Gastroesophageal sphincter (tissue), 4 donors: ENCODE measurements at regions not wholly inside any gene's neighbourhood (a gene's known extent, or its start where the extent isn't known, plus 50 kb on each side); places are given as distances from the start of the nearest gene placed in this dataset.

Experiments
- ATAC-seq: fragments of 150-250 bp; one replicate; pipeline ENCODE4 v1.9.1; 2016; ENCODE audit warnings: mild to moderate bottlenecking, moderate library complexity
- H3K27ac ChIP-seq, 4 donors: fragments of 200-600 bp; sonication (generic) in 3 of 4; 1 replicate in 3 of 4; 2 replicates in 1 of 4; pipeline ENCODE4 v1.5.1; 2016 to 2019
- H3K27me3 ChIP-seq: fragments of 200-600 bp; sonication (generic); one replicate; pipeline ENCODE4 v1.5.1; 2019
- H3K36me3 ChIP-seq, 2 donors: fragments of 200-600 bp; sonication (generic); one replicate each; pipeline ENCODE4 v1.5.1; 2019; ENCODE audit warnings: control low read depth in 1 of 2
- H3K4me1 ChIP-seq, 3 donors: fragments of 200-600 bp; sonication (generic); 1 replicate in 2 of 3; 2 replicates in 1 of 3; pipeline ENCODE4 v1.5.1; 2016 to 2019; ENCODE audit warnings: control low read depth in 2 of 3
- H3K4me3 ChIP-seq, 2 donors: fragments of 200-600 bp; sonication (generic); one replicate each; pipeline ENCODE4 v1.5.1; 2019; ENCODE audit warnings: mild to moderate bottlenecking in 1 of 2, moderate library complexity in 1 of 2
- H3K9me3 ChIP-seq, 3 donors: fragments of 200-600 bp; sonication (generic); one replicate each; pipeline ENCODE4 v1.5.1; 2017 to 2019; ENCODE audit warnings: control low read depth in 2 of 3
- EP300 ChIP-seq: sonication (generic); formaldehyde crosslinking; IDR thresholded peaks from one replicate; pipeline ENCODE4 v1.6.1; 2017; ENCODE audit warnings: antibody characterized with exemption, mild to moderate bottlenecking
- POLR2A ChIP-seq, 2 donors: fragments of 450-650 bp; IDR thresholded peaks; one replicate each; pipeline ENCODE4 v1.6.1; 2017; ENCODE audit warnings: antibody characterized with exemption in 2 of 2, mild to moderate bottlenecking in 2 of 2, moderate library complexity in 1 of 2
- POLR2AphosphoS5 ChIP-seq: sonication (generic); formaldehyde crosslinking; IDR thresholded peaks from one replicate; pipeline ENCODE4 v1.6.1; 2017; ENCODE audit warnings: antibody characterized with exemption
- WGBS, 2 donors: methylation state at CpG; one replicate each; pipeline ENCODE4 v1.1.5; 2018; ENCODE audit warnings: low coverage in 1 of 2; 5-methylcytosine and 5-hydroxymethylcytosine counted together
- TF ChIP-seq, protein P1 (sequence below), 4 experiments: fragments of 200-600 bp in 2 of 4; fragments of 450-650 bp in 2 of 4; sonication (generic) in 1 of 4; IDR thresholded peaks; one replicate each; pipeline ENCODE4 v1.5.1; 2017 to 2019; ENCODE audit warnings: antibody characterized with exemption in 4 of 4, mild to moderate bottlenecking in 2 of 4, moderate library complexity in 2 of 4

DNA sequence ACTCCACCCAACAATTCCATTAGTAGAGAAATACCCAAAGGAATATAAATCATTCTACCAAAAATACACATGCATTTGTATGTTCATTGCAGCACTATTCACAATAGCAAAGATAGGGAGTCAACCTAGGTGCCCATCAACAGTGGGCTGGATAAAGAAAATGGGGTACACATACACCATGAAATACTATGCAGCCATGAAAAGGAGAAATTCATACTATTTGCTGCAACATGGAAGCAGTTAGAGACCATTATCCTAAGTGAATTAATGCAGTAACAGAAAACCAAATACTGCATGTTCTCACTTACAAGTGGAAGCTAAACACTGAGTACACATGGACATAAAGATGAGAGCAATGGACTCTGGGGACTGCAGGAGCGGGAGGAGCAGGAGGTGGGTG is 72.4 kb upstream of the MBOAT1 start:
- ATAC-seq, result no peak
- Histone ChIP-seq H3K27me3 (no peaks in the 10 kb centered on the region), H3K4me1 (no peaks in the 10 kb centered on the region), H3K36me3 (no peaks in the 10 kb centered on the region), H3K9me3 (peaks cover 0 to 7% (median 0%) of the 10 kb centered on the region in 3 donors), H3K27ac (no peak overlapping the region), H3K4me3 (no peak overlapping the region)
- 60 to 100% methylated on average over 1 of the region's 1 CpG for WGBS, 2 donors
- TF ChIP-seq, protein P1, sequence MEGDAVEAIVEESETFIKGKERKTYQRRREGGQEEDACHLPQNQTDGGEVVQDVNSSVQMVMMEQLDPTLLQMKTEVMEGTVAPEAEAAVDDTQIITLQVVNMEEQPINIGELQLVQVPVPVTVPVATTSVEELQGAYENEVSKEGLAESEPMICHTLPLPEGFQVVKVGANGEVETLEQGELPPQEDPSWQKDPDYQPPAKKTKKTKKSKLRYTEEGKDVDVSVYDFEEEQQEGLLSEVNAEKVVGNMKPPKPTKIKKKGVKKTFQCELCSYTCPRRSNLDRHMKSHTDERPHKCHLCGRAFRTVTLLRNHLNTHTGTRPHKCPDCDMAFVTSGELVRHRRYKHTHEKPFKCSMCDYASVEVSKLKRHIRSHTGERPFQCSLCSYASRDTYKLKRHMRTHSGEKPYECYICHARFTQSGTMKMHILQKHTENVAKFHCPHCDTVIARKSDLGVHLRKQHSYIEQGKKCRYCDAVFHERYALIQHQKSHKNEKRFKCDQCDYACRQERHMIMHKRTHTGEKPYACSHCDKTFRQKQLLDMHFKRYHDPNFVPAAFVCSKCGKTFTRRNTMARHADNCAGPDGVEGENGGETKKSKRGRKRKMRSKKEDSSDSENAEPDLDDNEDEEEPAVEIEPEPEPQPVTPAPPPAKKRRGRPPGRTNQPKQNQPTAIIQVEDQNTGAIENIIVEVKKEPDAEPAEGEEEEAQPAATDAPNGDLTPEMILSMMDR (IDR thresholded peaks at IDR 0.05), result no peak
- TF ChIP-seq POLR2AphosphoS5 (no peak), EP300 (no peak), POLR2A (IDR thresholded peaks at IDR 0.05) (no peak)

DNA sequence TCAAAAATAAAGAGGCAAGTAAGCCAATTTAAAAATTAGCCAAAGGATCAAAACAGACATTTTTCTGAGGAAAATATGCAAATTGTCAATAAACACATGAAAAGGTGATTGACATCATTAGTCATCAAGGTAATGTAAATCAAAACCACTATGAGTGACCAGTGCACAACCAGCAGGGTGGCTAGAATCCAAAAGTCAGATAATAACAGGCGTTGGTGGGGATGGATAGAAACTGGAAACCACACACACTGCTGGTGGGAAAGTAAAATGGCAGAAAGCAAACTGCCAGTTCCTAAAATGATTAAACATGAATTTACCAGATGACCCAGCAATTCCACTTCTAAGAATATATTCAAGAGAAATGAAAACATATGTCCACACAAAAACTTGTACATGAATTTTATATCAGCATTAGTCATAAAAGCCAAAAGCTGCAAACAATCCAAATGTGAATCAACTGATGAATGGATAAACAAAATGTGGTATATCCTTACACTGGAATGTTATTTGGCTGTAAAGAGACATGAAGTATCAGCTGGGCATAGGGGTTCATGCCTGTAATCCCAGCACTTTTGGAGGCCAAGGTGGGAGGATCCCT is 74.8 kb upstream of the MBOAT1 start:
- no peak for ATAC-seq
- WGBS, 2 donors, result 64 to 67% methylated on average over 1 of the region's 1 CpG

DNA sequence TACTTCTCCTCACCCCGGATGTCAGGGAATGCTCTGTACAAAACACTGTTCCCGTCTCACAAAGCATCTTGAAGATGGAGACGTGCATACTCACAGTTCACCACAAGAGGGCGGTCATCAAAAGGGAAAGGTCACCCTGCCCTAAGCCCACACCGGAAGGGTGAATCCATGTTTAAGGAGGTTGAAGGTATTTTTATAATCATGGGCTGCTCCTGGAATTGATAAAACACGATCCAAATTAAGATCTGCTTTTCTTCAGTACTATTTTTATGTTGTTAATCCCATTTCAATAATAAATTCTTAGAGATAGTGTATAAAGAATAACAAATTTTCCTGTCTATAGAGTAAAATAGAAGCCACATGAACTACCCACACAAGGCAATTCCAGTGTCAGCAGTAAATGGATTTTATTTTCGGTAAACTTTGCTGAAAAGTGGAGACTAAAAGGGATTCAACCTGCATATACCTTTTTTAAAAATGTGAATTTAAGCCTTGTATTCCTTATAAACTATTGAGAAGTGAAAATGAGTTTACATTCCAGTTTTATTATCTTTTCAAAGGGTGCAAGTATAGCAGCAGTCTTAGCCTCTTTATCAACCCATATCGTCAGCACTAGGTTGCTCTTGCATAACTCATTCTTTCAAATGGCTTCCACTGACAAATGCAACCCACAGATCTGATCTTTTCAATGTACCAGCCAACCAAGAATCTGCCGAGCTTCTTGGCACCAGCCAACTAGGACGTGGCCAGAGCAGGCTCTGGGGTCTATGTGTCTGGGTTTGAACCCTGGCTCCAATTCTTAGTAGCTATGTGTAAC is 79.7 kb upstream of the MBOAT1 start:
- H3K4me3 ChIP-seq, result no peak overlapping the region
- H3K9me3 ChIP-seq, result no peaks in the 10 kb centered on the region
- H3K36me3 ChIP-seq, result no peaks in the 10 kb centered on the region
- no peak for TF ChIP-seq POLR2A (IDR thresholded peaks at IDR 0.05)
- TF ChIP-seq, protein P1 (IDR thresholded peaks at IDR 0.05), result peak; percentile 83 to 91 (median 90)
- peaks cover 0 to 7% (median 0%) of the 10 kb centered on the region in 3 donors for H3K4me1 ChIP-seq
- H3K27ac ChIP-seq, result no peak overlapping the region
- WGBS, 2 donors, result 15 to 20% methylated on average over 10 of the region's 10 CpGs
- ATAC-seq, result peak; percentile 88
- no peaks in the 10 kb centered on the region for H3K27me3 ChIP-seq

More for the DNA sequence above, 74.8 kb upstream of the MBOAT1 start:
- TF ChIP-seq POLR2A (IDR thresholded peaks at IDR 0.05) (no peak), POLR2AphosphoS5 (no peak), EP300 (no peak)
- TF ChIP-seq, protein P1 (IDR thresholded peaks at IDR 0.05), result no peak
- H3K36me3 ChIP-seq, result no peaks in the 10 kb centered on the region
- no peak overlapping the region for H3K4me3 ChIP-seq
- no peak overlapping the region for H3K27ac ChIP-seq
- peaks cover 0 to 7% (median 0%) of the 10 kb centered on the region in 3 donors for H3K4me1 ChIP-seq
- H3K9me3 ChIP-seq, result peaks cover 0 to 7% (median 0%) of the 10 kb centered on the region in 3 donors
- no peaks in the 10 kb centered on the region for H3K27me3 ChIP-seq

DNA sequence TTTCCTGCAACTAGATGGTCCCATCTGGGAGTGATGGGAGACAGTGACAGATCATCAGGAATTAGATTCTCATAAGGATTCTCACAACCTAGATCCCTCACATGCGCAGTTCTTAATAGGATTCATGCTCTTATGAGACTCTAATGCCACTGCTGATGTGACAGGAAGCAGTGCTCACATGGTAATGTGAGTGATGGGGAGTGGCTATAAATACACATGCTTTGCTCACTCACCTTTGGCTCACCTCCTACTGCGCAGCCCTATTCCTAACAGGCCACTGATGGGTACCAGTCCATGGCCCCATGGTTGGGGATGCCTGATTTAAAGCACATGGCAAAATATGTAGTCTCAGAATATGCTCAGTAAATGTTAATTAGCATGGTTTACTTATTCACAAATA is 80.6 kb upstream of the MBOAT1 start:
- TF ChIP-seq POLR2A (IDR thresholded peaks at IDR 0.05) (no peak), EP300 (no peak), POLR2AphosphoS5 (no peak)
- TF ChIP-seq, protein P1 (IDR thresholded peaks at IDR 0.05), result no peak
- no peaks in the 10 kb centered on the region for H3K27me3 ChIP-seq
- no peaks in the 10 kb centered on the region for H3K36me3 ChIP-seq
- ATAC-seq, result no peak
- no peaks in the 10 kb centered on the region for H3K9me3 ChIP-seq
- no peak overlapping the region for H3K4me3 ChIP-seq
- peaks cover 0 to 7% (median 0%) of the 10 kb centered on the region in 3 donors for H3K4me1 ChIP-seq
- 91% methylated on average over 2 of the region's 2 CpGs; no CpG with 5 or more reads in 1 of the 2 donors for WGBS, 2 donors
- no peak overlapping the region for H3K27ac ChIP-seq

DNA sequence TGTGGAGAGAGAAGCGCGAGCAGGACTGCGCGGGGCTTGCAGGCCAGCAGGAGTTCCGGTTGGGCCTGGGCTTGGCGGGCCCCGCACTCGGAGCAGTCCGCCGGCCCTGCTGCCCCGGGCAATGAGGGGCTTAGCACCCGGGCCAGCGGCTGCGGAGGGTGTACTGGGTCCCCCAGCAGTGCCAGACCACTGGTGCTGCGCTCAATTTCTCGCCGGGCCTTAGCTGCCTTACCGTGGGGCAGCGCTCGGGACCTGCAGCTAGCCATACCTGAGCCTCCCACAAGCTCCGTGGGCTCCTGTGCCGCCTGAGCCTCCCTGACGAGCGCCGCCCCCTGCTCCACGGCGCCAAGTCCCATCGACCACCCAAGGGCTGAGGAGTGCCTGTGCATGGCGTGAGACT is 89.0 kb upstream of the MBOAT1 start:
- no peaks in the 10 kb centered on the region for H3K4me1 ChIP-seq
- H3K9me3 ChIP-seq, result no peaks in the 10 kb centered on the region
- no CpG with 5 or more reads among the region's 29 CpGs for WGBS, 2 donors
- no peak for ATAC-seq
- no peaks in the 10 kb centered on the region for H3K36me3 ChIP-seq
- no peak overlapping the region for H3K4me3 ChIP-seq
- TF ChIP-seq EP300 (no peak), POLR2A (IDR thresholded peaks at IDR 0.05) (no peak), POLR2AphosphoS5 (no peak)
- TF ChIP-seq, protein P1 (IDR thresholded peaks at IDR 0.05), result no peak
- H3K27me3 ChIP-seq, result no peaks in the 10 kb centered on the region
- H3K27ac ChIP-seq, result no peak overlapping the region
